DOHH2 (cell line): ENCODE measurements at regions not wholly inside any gene's neighbourhood (a gene's known extent, or its start where the extent isn't known, plus 50 kb on each side); places are given as distances from the start of the nearest gene placed in this dataset.
"Not testable (repeated sequence)": the region's sequence is repeated elsewhere in the genome, so short reads cannot be mapped to it uniquely, and the experiment has no call there.

Experiments used
- H3F3A ChIP-seq: fragments of 200-600 bp; sonication (generic), shearing (Covaris generic); 2 replicates; pipeline ENCODE4 v1.6.0; 2016; ENCODE audit warnings: antibody characterized with exemption, mild to moderate bottlenecking; ENCODE audit not compliant: control insufficient read depth, insufficient read depth
- H3K27ac ChIP-seq: fragments of 200-600 bp; sonication (generic); 2 replicates; pipeline ENCODE4 v1.5.1; 2014; ENCODE audit warnings: low read depth, mild to moderate bottlenecking, low read length, moderate library complexity
- H3K27me3 ChIP-seq: fragments of 200-600 bp; sonication (generic); 2 replicates; pipeline ENCODE4 v1.6.1; 2014; ENCODE audit warnings: mild to moderate bottlenecking, low read length, mixed read lengths; ENCODE audit not compliant: control insufficient read depth
- H3K36me3 ChIP-seq: fragments of 200-600 bp; sonication (generic); 2 replicates; pipeline ENCODE4 v1.6.1; 2014; ENCODE audit warnings: mild to moderate bottlenecking, low read length, moderate library complexity, mixed read lengths; ENCODE audit not compliant: control insufficient read depth
- H3K4me1 ChIP-seq: fragments of 200-600 bp; sonication (generic); 2 replicates; pipeline ENCODE4 v1.6.1; 2014; ENCODE audit warnings: mild to moderate bottlenecking, low read length, mixed read lengths; ENCODE audit not compliant: control insufficient read depth
- H3K4me2 ChIP-seq: fragments of 200-600 bp; sonication (generic); 2 replicates; pipeline ENCODE4 v1.6.0; 2014; ENCODE audit warnings: mild to moderate bottlenecking, low read length, moderate library complexity
- H3K4me3 ChIP-seq: fragments of 200-600 bp; sonication (generic); 2 replicates; pipeline ENCODE4 v1.5.1; 2014; ENCODE audit warnings: mild to moderate bottlenecking, low read length, mixed read lengths
- H3K79me2 ChIP-seq: fragments of 200-600 bp; sonication (generic); 2 replicates; pipeline ENCODE4 v1.6.1; 2014; ENCODE audit warnings: mild to moderate bottlenecking, low read length, mixed read lengths; ENCODE audit not compliant: control insufficient read depth
- H3K9me2 ChIP-seq: fragments of 200-600 bp; sonication (generic); replicated peaks from 2 replicates; pipeline ENCODE4 v1.6.1; 2014; ENCODE audit warnings: mild to moderate bottlenecking, low read length, mixed read lengths; ENCODE audit not compliant: control insufficient read depth
- H3K9me3 ChIP-seq: fragments of 200-600 bp; sonication (generic); 2 replicates; pipeline ENCODE4 v1.6.1; 2014; ENCODE audit warnings: antibody characterized with exemption, low read length, mixed read lengths; ENCODE audit not compliant: control insufficient read depth, insufficient read depth
- H4K20me1 ChIP-seq: fragments of 200-600 bp; sonication (generic); 2 replicates; pipeline ENCODE4 v1.6.0; 2014; ENCODE audit warnings: low read depth, mild to moderate bottlenecking, antibody characterized with exemption, low read length, moderate library complexity; ENCODE audit not compliant: control insufficient read depth, insufficient read depth
- CTCF ChIP-seq: fragments of 200-600 bp; sonication (generic); IDR thresholded peaks from one replicate; pipeline ENCODE4 v1.5.1; 2014; ENCODE audit warnings: antibody characterized with exemption, mild to moderate bottlenecking, low read depth, low read length; ENCODE audit not compliant: poor library complexity, severe bottlenecking
- EZH2phosphoT487 ChIP-seq: fragments of 200-600 bp; sonication (generic); IDR thresholded peaks from 2 replicates; pipeline ENCODE4 v1.6.1; 2017; ENCODE audit warnings: borderline replicate concordance, mild to moderate bottlenecking, antibody characterized with exemption, low read length, moderate library complexity, mixed read lengths

DNA sequence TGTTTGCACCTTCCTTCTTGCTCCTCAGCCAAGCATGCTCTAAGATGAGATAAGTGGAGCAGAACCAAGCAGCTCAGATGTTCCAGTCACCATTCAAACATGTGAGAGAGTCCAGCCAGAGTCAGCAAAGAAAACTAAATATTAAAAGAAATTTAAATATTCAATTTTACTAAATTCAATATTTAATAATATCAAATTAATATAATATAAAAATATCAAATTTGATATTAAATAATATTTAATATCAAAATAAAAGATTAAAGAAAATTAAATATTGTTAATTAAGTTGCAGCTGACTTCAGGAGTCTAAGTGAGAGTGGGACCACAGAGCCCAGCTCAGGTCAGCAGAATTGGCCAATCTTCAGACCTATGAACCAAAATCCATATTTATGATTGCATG lies 526.1 kb upstream of the FLRT2 start:
- H3K4me3 ChIP-seq: no peak overlapping the region
- no peaks in the 10 kb centered on the region for H3K79me2 ChIP-seq
- no peaks in the 10 kb centered on the region for H3K36me3 ChIP-seq

DNA sequence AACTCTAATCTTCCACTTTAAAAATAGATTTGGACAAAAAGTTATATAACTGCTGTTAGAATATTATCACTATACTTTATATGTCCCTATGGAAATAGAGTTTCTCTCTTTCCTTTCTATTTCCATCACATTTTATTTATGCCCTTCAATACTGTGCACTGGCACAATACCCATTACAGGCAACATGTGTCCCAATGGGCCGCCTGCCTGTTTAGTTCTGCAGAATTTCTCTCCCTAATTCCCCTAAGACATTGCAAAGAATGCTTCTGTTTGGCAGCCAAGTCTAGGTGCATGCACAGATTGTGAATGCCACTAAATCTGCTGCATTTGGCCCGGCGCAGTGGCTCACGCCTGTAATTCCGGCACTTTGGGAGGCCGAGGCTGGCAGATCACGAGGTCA lies 520.4 kb upstream of the FLRT2 start:
- TF ChIP-seq CTCF: no peak
- TF ChIP-seq EZH2phosphoT487: no peak

More for the DNA sequence above, 526.1 kb upstream of the FLRT2 start:
- no peaks in the 10 kb centered on the region for H3F3A ChIP-seq
- no peaks in the 10 kb centered on the region for H3K9me3 ChIP-seq
- no peaks in the 10 kb centered on the region for H3K9me2 ChIP-seq
- H4K20me1 ChIP-seq: no peaks in the 10 kb centered on the region
- H3K4me1 ChIP-seq: no peaks in the 10 kb centered on the region
- H3K27me3 ChIP-seq: no peaks in the 10 kb centered on the region
- no peak overlapping the region for H3K27ac ChIP-seq
- H3K4me2 ChIP-seq: no peak overlapping the region
- TF ChIP-seq CTCF: no peak
- no peak for TF ChIP-seq EZH2phosphoT487

GRCh38 chr14:85010186-85010585 lies 519.8 kb upstream of the FLRT2 start:
- no peaks in the 10 kb centered on the region for H4K20me1 ChIP-seq
- H3K27me3 ChIP-seq: no peaks in the 10 kb centered on the region
- no peak for TF ChIP-seq CTCF
- TF ChIP-seq EZH2phosphoT487: no peak
- no peaks in the 10 kb centered on the region for H3K9me3 ChIP-seq
- no peaks in the 10 kb centered on the region for H3K79me2 ChIP-seq
- H3K4me2 ChIP-seq: no peak overlapping the region
- H3K9me2 ChIP-seq: no peaks in the 10 kb centered on the region
- H3F3A ChIP-seq: no peaks in the 10 kb centered on the region
- H3K36me3 ChIP-seq: no peaks in the 10 kb centered on the region
- no peaks in the 10 kb centered on the region for H3K4me1 ChIP-seq
- H3K27ac ChIP-seq: no peak overlapping the region
- H3K4me3 ChIP-seq: no peak overlapping the region

More for the DNA sequence above, 520.4 kb upstream of the FLRT2 start:
- Histone ChIP-seq H3K4me3 (no peak overlapping the region), H4K20me1 (no peaks in the 10 kb centered on the region), H3K27ac (no peak overlapping the region), H3K4me1 (no peaks in the 10 kb centered on the region), H3K4me2 (no peak overlapping the region), H3K79me2 (no peaks in the 10 kb centered on the region), H3K27me3 (no peaks in the 10 kb centered on the region), H3K9me3 (no peaks in the 10 kb centered on the region), H3K36me3 (no peaks in the 10 kb centered on the region), H3K9me2 (no peaks in the 10 kb centered on the region), H3F3A (no peaks in the 10 kb centered on the region)

DNA sequence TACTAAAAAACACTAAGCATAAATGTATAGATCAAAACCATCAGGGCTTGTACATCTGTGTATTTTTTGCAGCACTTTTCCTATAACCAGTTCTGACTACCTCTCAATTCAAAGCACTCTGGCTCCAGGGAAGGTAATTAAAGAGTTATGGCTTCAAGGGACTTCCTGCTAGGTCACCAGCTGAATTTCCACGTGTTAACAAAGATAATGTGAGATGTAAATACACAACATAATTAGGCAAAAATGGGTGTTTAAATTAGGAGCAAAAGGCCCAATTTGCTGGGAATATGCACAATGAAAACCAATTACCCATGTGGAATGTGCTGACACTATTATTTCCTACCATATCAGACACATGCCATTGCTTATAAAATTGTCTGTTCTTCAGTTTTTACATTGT lies 513.4 kb upstream of the FLRT2 start:
- Histone ChIP-seq H3K27ac (no peak overlapping the region), H3K9me3 (no peaks in the 10 kb centered on the region), H4K20me1 (no peaks in the 10 kb centered on the region), H3K9me2 (no peaks in the 10 kb centered on the region), H3K79me2 (no peaks in the 10 kb centered on the region), H3K4me3 (no peak overlapping the region), H3K36me3 (no peaks in the 10 kb centered on the region), H3K27me3 (no peaks in the 10 kb centered on the region), H3F3A (no peaks in the 10 kb centered on the region), H3K4me1 (no peaks in the 10 kb centered on the region), H3K4me2 (no peak overlapping the region)
- TF ChIP-seq EZH2phosphoT487 (no peak), CTCF (no peak)

DNA sequence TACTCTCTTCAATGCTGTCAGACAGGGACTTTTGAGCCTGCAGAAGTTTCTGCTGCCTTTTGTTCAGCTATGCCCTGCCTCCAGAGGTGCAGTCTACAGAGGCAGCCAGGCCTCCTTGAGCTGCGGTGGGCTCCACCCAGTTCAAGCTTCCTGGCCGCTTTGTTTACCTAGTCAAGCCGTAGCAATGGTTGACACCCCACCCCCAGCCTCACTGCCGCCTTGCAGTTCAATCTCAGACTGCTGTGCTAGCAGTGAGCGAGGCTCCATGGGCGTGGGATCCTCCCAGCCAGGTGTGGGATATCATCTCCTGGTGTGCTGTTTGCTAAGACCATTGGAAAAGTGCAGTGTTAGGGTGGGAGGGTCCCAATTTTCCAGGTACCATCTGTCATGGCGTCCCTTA lies 506.1 kb upstream of the FLRT2 start:
- H3K9me3 ChIP-seq, H3K27ac ChIP-seq, H3K27me3 ChIP-seq, H3K4me1 ChIP-seq, H3K36me3 ChIP-seq, H4K20me1 ChIP-seq, H3K9me2 ChIP-seq, H3K4me3 ChIP-seq, H3K79me2 ChIP-seq, H3K4me2 ChIP-seq, H3F3A ChIP-seq: not testable (repeated sequence)
